ENCODE measurements at regions not wholly inside any gene's neighbourhood (a gene's known extent, or its start where the extent isn't known, plus 50 kb on each side); places are given as distances from the start of the nearest gene placed in this dataset.

DNA sequence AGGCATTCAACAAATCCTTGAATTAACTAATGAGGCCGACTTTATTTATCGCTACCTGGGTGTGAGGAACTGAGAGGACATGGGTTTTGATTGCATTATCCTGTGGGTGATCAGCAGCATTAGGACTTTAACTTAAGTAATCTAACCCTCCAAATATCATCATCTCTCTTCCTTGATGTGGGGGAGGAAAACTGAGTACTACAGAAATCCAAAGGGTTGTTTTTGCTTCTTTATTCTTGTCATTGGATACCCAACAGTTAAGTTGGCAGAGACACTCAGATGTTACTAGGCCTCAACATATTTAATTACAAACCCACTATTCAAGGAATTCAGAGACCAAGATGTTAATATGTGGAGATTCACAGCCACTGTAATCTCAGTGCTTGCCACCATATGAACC, 97.4 kb upstream of the ST6GALNAC5 start:
- no peak overlapping the region for H3K27ac ChIP-seq
- in situ Hi-C loops (cut with HindIII; ENCODE audit: low pct_ligation_motif_present, low sequenced_read_pairs), result no loop called here
- TF ChIP-seq CTCF (IDR thresholded peaks at IDR 0.05; ENCODE audit: low read depth, low read length, missing control alignments), result no peak
- no peaks in the 10 kb centered on the region for H3K36me3 ChIP-seq (replicated peaks)
- H3K4me3 ChIP-seq (ENCODE audit: low read depth, low read length), result no peak overlapping the region
- no peak for DNase-seq
- no peaks in the 10 kb centered on the region for H3K27me3 ChIP-seq (replicated peaks)

GRCh38 chr1:76770979-76771378, 96.3 kb upstream of the ST6GALNAC5 start:
- no peak overlapping the region for H3K27ac ChIP-seq
- no peak for DNase-seq
- no peaks in the 10 kb centered on the region for H3K27me3 ChIP-seq (replicated peaks)
- H3K4me3 ChIP-seq (ENCODE audit: low read depth, low read length), result no peak overlapping the region
- in situ Hi-C loops (cut with HindIII; ENCODE audit: low pct_ligation_motif_present, low sequenced_read_pairs), result no loop called here
- H3K36me3 ChIP-seq (replicated peaks), result no peaks in the 10 kb centered on the region
- TF ChIP-seq CTCF (IDR thresholded peaks at IDR 0.05; ENCODE audit: low read depth, low read length, missing control alignments), result no peak

- H3K4me3 ChIP-seq (ENCODE audit: low read depth, low read length), result no peak overlapping the region
- no peak for DNase-seq
- no peak for TF ChIP-seq CTCF (IDR thresholded peaks at IDR 0.05; ENCODE audit: low read depth, low read length, missing control alignments)
- no peak overlapping the region for H3K27ac ChIP-seq
- in situ Hi-C loops (cut with HindIII; ENCODE audit: low pct_ligation_motif_present, low sequenced_read_pairs), result no loop called here
- no peaks in the 10 kb centered on the region for H3K27me3 ChIP-seq (replicated peaks)
- no peaks in the 10 kb centered on the region for H3K36me3 ChIP-seq (replicated peaks)
Measured at GRCh38 chr1:76781447-76781846, 85.8 kb upstream of the ST6GALNAC5 start.

GRCh38 chr1:76782809-76783208, 84.5 kb upstream of the ST6GALNAC5 start:
- DNase-seq, result no peak
- in situ Hi-C loops (cut with HindIII; ENCODE audit: low pct_ligation_motif_present, low sequenced_read_pairs), result no loop called here
- H3K27ac ChIP-seq, result no peak overlapping the region

DNA sequence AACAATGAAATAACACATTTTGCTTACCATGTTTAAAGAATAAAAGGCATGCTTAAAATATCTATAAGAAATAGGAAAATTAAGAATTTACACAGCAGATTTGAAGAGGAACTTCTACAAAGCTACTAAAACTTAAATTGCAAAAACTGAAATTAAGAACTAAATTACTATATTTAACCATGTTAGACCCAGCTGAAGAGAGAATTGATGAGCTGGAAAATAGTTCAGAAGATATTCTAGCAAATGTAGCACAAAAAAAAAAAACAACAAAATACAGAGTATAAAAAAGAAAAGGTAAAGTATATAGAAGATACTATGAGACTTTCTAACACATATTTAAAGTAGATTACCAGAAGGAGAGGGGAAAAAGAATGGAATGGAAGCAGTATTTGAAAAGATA, 82.8 kb upstream of the ST6GALNAC5 start:
- in situ Hi-C loops (cut with HindIII; ENCODE audit: low pct_ligation_motif_present, low sequenced_read_pairs), result no loop called here

More at GRCh38 chr1:76782809-76783208, 84.5 kb upstream of the ST6GALNAC5 start:
- no peaks in the 10 kb centered on the region for H3K36me3 ChIP-seq (replicated peaks)
- no peak overlapping the region for H3K4me3 ChIP-seq (ENCODE audit: low read depth, low read length)
- TF ChIP-seq CTCF (IDR thresholded peaks at IDR 0.05; ENCODE audit: low read depth, low read length, missing control alignments), result no peak
- H3K27me3 ChIP-seq (replicated peaks), result no peaks in the 10 kb centered on the region

More for the DNA sequence above, 82.8 kb upstream of the ST6GALNAC5 start:
- Histone ChIP-seq H3K27me3 (replicated peaks) (no peaks in the 10 kb centered on the region), H3K4me3 (ENCODE audit: low read depth, low read length) (no peak overlapping the region), H3K36me3 (replicated peaks) (no peaks in the 10 kb centered on the region), H3K27ac (no peak overlapping the region)
- TF ChIP-seq CTCF (IDR thresholded peaks at IDR 0.05; ENCODE audit: low read depth, low read length, missing control alignments), result no peak
- no peak for DNase-seq

Data from brain microvascular endothelial cell (primary cell).